Vagina (tissue), 2 donors: ENCODE measurements at regions not wholly inside any gene's neighbourhood (a gene's known extent, or its start where the extent isn't known, plus 50 kb on each side); places are given as distances from the start of the nearest gene placed in this dataset.

Experiments
- DNase-seq, 2 donors: peaks; one replicate each; pipeline ENCODE4 v3.0.0-alpha.2; 2017; ENCODE audit errors: extremely low spot score in 2 of 2
- H3K27ac ChIP-seq: fragments of 200-600 bp; sonication (generic); one replicate; pipeline ENCODE4 v1.5.1; 2019
- H3K27me3 ChIP-seq: fragments of 200-600 bp; sonication (generic); one replicate; pipeline ENCODE4 v1.5.1; 2019
- H3K36me3 ChIP-seq, 2 donors: fragments of 200-600 bp; sonication (generic); one replicate each; pipeline ENCODE4 v1.5.1; 2017 to 2019
- H3K4me1 ChIP-seq: fragments of 200-600 bp; sonication (generic); one replicate; pipeline ENCODE4 v1.5.1; 2019
- H3K4me3 ChIP-seq, 2 donors: fragments of 200-600 bp; sonication (generic); 1 replicate in 1 of 2; 2 replicates in 1 of 2; pipeline ENCODE4 v1.5.1; 2016 to 2019
- H3K9me3 ChIP-seq: fragments of 200-600 bp; sonication (generic); one replicate; pipeline ENCODE4 v1.5.1; 2019
- POLR2A ChIP-seq, 2 donors: fragments of 450-650 bp; IDR thresholded peaks; one replicate each; pipeline ENCODE4 v1.6.1; 2017; ENCODE audit warnings: antibody characterized with exemption in 2 of 2, mild to moderate bottlenecking in 2 of 2, moderate library complexity in 2 of 2
- POLR2AphosphoS5 ChIP-seq, 2 donors: sonication (generic); formaldehyde crosslinking; IDR thresholded peaks; one replicate each; pipeline ENCODE4 v1.9.0; 2017; ENCODE audit warnings: antibody characterized with exemption in 2 of 2, mild to moderate bottlenecking in 2 of 2, low read depth in 1 of 2; ENCODE audit not compliant: insufficient read depth in 1 of 2
- intact Hi-C: fragments of 100-400 bp; cut with DNase I; formaldehyde crosslinking; loops from one replicate; pipeline ENCODE4 v1.15.1; 2023
- TF ChIP-seq, protein P1 (sequence below), 3 experiments: fragments of 450-650 bp in 2 of 3; fragments of 200-600 bp in 1 of 3; sonication (generic) in 1 of 3; IDR thresholded peaks; one replicate each; pipeline ENCODE4 v1.5.1; 2017 to 2019; ENCODE audit warnings: antibody characterized with exemption in 3 of 3, mild to moderate bottlenecking in 2 of 3, moderate library complexity in 2 of 3

DNA sequence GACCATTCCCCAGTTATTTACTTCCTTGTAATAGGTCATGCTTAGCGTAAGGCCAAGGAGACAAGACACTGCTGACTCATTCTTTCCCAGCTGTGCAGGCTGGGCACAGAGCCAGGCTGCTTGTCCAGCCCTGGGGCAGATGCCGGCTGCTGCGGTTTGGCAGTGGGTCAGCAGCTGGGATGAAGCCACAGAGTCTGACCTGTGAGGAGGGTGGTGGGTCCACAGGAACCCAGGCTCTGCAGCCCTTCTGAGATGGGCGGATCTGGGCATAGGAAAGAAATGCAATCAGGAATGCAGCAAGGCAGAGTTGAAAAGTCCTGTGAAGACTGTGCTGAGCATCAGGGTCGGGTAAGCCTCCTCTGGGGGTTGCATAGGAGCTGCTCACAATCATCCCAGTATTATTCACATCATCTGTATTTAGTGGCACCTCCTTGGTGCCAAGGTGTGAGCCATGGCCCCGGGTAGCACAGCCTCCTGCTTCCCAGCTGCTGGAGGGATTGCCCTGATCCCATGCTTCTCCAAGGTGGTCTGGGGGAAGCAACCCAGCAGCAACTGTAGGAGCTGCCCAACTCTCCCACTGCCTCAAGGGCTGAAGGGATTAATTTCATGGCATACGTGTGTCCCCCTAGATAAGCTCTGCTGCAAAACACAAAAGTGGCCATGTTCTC, 139.0 kb downstream of the DDX1 start:
- no peaks in the 10 kb centered on the region for H3K9me3 ChIP-seq
- no peak overlapping the region for H3K27ac ChIP-seq
- no peaks in the 10 kb centered on the region for H3K36me3 ChIP-seq
- DNase-seq: no peak
- H3K27me3 ChIP-seq: no peaks in the 10 kb centered on the region
- intact Hi-C loops: no loop called here
- H3K4me1 ChIP-seq: peaks cover 50% of the 10 kb centered on the region
- H3K4me3 ChIP-seq: no peak overlapping the region
- TF ChIP-seq POLR2AphosphoS5 (IDR thresholded peaks at IDR 0.05; ENCODE audit: insufficient read depth in 1 of 2, low read depth in 1 of 2) (peak; percentile 66 to 82), POLR2A (IDR thresholded peaks at IDR 0.05) (no peak)

GRCh38 chr2:15731213-15731888, 139.7 kb downstream of the DDX1 start:
- H3K36me3 ChIP-seq: no peaks in the 10 kb centered on the region
- TF ChIP-seq, protein P1, sequence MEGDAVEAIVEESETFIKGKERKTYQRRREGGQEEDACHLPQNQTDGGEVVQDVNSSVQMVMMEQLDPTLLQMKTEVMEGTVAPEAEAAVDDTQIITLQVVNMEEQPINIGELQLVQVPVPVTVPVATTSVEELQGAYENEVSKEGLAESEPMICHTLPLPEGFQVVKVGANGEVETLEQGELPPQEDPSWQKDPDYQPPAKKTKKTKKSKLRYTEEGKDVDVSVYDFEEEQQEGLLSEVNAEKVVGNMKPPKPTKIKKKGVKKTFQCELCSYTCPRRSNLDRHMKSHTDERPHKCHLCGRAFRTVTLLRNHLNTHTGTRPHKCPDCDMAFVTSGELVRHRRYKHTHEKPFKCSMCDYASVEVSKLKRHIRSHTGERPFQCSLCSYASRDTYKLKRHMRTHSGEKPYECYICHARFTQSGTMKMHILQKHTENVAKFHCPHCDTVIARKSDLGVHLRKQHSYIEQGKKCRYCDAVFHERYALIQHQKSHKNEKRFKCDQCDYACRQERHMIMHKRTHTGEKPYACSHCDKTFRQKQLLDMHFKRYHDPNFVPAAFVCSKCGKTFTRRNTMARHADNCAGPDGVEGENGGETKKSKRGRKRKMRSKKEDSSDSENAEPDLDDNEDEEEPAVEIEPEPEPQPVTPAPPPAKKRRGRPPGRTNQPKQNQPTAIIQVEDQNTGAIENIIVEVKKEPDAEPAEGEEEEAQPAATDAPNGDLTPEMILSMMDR (IDR thresholded peaks at IDR 0.05): no peak
- no peak for TF ChIP-seq POLR2A (IDR thresholded peaks at IDR 0.05)
- TF ChIP-seq POLR2AphosphoS5 (IDR thresholded peaks at IDR 0.05; ENCODE audit: insufficient read depth in 1 of 2, low read depth in 1 of 2): no peak
- no peak overlapping the region for H3K4me3 ChIP-seq
- H3K27me3 ChIP-seq: no peaks in the 10 kb centered on the region
- H3K4me1 ChIP-seq: peaks cover 50% of the 10 kb centered on the region
- DNase-seq: no peak
- intact Hi-C loops: no loop called here
- no peaks in the 10 kb centered on the region for H3K9me3 ChIP-seq
- no peak overlapping the region for H3K27ac ChIP-seq

DNA sequence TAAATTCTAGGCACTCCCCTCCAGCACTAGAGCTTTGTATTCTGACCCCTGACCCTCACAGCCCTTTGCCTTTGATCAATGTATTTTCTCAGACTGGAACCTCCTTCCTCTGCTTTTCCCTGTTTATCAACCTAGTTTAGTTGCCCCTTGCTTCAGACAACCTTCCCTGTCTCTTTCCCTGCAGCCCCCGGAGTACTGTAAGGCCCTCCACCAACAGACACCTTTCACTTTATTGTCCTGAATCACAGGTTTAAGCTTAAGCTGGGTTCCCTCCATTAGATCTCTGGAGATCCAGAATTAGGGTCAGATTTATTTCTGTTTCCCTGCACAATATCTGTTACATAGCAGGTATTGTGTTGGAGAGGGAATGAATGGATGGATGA, 140.2 kb downstream of the DDX1 start:
- intact Hi-C loops: no loop called here
- Histone ChIP-seq H3K9me3 (no peaks in the 10 kb centered on the region), H3K36me3 (no peaks in the 10 kb centered on the region)

DNA sequence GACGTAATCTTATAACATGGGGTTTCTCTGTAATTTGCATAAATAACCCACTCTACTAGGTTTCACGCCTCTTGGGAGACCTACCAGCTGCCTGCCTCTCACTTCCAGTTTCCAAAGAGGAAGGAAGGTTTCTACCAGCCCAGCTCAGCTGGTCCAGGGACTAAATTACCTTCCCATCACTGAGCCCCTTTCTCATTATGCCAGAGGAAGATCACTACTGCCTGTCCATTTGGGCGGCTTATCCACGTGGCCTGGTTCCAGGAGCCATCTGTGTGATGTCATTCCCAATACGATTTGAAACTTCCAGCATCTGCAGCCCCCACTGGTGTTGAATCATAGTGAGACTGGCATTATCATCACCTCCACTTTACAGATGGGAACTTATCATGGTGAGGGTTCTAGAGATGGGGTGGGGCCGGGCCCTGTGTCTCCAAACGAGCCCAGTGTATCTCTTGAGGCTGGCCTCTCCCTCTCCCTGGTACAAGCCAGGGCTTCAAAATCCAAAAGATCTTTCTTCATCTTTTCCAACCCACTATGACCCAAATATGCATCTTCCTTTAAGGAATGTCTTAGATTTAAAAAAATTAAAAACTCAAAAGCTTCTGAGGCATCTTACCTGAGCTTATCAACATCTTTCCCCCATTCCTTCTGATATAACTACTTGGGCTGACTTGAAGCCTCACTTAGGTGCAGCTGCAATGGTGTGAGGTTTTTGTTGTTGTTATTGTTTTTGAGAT, 140.8 kb downstream of the DDX1 start:
- no peak for TF ChIP-seq POLR2AphosphoS5 (IDR thresholded peaks at IDR 0.05; ENCODE audit: insufficient read depth in 1 of 2, low read depth in 1 of 2)
- TF ChIP-seq, protein P1 (IDR thresholded peaks at IDR 0.05): no peak
- TF ChIP-seq POLR2A (IDR thresholded peaks at IDR 0.05): no peak
- no peak overlapping the region for H3K4me3 ChIP-seq
- DNase-seq: no peak
- H3K9me3 ChIP-seq: no peaks in the 10 kb centered on the region
- H3K36me3 ChIP-seq: no peaks in the 10 kb centered on the region
- H3K4me1 ChIP-seq: peaks cover 50% of the 10 kb centered on the region
- no peak overlapping the region for H3K27ac ChIP-seq
- intact Hi-C loops: no loop called here
- H3K27me3 ChIP-seq: no peaks in the 10 kb centered on the region

More for the DNA sequence above, 140.2 kb downstream of the DDX1 start:
- H3K27ac ChIP-seq: no peak overlapping the region
- peaks cover 50% of the 10 kb centered on the region for H3K4me1 ChIP-seq
- H3K4me3 ChIP-seq: no peak overlapping the region
- H3K27me3 ChIP-seq: no peaks in the 10 kb centered on the region
- DNase-seq: no peak
- TF ChIP-seq, protein P1 (IDR thresholded peaks at IDR 0.05): no peak

DNA sequence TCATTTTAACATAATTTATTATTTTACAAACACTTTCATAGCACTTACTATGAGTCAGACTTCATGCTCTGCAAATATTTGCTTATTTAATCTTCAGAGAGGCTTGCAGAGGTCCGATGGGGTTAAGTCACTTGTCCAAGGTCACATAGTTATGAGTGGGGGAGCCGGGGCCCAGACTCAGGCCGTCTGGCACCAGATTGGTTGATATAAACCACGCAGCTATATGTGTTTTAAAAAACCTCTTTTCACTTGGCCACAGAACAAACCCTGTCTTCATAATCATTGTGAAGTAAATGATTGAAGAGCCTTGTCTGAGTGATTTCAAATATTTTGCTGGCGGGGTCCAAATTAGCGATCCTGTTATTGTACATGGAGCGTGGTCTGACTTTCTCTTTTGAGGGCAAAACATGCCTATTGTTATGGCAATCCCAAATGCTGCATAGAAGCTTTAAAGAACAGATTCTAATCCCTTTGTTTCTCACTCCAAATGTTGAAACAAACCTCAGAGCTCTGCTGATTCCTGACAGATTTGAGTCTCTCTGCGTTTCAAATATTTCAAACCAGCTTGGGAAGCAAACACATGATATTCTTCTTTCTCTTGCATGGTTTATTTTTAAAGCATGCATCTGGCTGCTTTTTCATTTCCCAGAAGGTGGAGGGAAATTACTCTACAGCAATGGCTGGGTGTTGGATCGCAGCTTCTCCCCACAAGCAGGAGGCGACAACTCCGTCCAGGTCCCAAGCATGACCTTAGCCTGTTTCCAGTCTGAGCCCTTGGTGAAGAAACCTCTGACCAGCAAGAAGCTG, 142.4 kb downstream of the DDX1 start:
- H3K27me3 ChIP-seq: no peaks in the 10 kb centered on the region
- intact Hi-C loops: no loop called here
- no peaks in the 10 kb centered on the region for H3K9me3 ChIP-seq
- TF ChIP-seq POLR2AphosphoS5 (IDR thresholded peaks at IDR 0.05; ENCODE audit: insufficient read depth in 1 of 2, low read depth in 1 of 2): no peak
- TF ChIP-seq, protein P1 (IDR thresholded peaks at IDR 0.05): no peak
- H3K4me3 ChIP-seq: no peak overlapping the region
- H3K27ac ChIP-seq: no peak overlapping the region
- no peak for DNase-seq
- H3K36me3 ChIP-seq: no peaks in the 10 kb centered on the region
- H3K4me1 ChIP-seq: peaks cover 50% of the 10 kb centered on the region
